ENCODE measurements at regions not wholly inside any gene's neighbourhood (a gene's known extent, or its start where the extent isn't known, plus 50 kb on each side); places are given as distances from the start of the nearest gene placed in this dataset.
"Not testable (repeated sequence)": the region's sequence is repeated elsewhere in the genome, so short reads cannot be mapped to it uniquely, and the experiment has no call there.

DNA sequence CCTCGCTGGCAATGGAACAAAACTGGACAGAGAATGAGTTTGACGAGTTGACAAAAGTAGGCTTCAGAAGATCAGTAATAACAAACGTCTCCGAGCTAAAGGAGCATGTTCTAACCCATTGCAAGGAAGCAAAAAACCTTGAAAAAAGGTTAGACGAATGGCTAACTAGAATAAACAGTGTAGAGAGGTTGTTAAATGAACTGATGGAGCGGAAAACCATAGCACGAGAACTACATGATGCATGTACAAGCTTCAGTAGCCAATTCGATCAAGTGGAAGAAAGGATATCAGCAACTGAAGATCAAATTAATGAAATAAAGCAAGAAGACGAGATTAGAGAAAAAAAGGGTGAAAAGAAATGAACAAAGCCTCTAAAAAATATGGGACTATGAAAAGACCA, 424.0 kb upstream of the DDI1 start:
- H3K79me2 ChIP-seq (replicated peaks; ENCODE audit: insufficient read depth, low read length); H2AFZ ChIP-seq (ENCODE audit: low read depth, low read length); H3K4me3 ChIP-seq (ENCODE audit: low read length); H3K27me3 ChIP-seq (ENCODE audit: insufficient read depth, low read depth, low read length); H3K4me2 ChIP-seq (ENCODE audit: low read length); H3K9me2 ChIP-seq (ENCODE audit: insufficient read depth, low read length); H3K27ac ChIP-seq (ENCODE audit: low read length); H3F3A ChIP-seq (ENCODE audit: insufficient read depth, low read length, poor library complexity, severe bottlenecking); H4K20me1 ChIP-seq (ENCODE audit: insufficient read depth); H3K9me3 ChIP-seq (ENCODE audit: low read length); H3K9ac ChIP-seq (ENCODE audit: low read length); H3K36me3 ChIP-seq (ENCODE audit: insufficient read depth, low read length): not testable (repeated sequence)

DNA sequence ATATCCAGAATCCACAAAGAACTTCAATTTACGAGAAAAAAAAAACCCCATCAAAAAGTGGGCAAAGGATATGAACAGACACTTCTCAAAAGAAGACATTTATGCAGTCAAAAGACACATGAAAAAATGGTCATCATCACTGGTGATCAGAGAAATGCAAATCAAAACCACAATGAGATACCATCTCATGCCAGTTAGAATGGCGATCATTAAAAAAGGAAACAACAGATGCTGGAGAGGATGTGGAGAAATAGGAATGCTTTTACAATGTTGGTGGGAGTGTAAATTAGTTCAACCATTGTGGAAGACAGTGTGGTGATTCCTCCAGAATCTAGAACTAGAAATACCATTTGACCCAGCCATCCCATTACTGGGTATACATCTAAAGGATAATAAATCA, 419.9 kb upstream of the DDI1 start:
- H3K27me3 ChIP-seq (ENCODE audit: insufficient read depth, low read depth, low read length); H3K4me3 ChIP-seq (ENCODE audit: low read length); H3K9ac ChIP-seq (ENCODE audit: low read length); H4K20me1 ChIP-seq (ENCODE audit: insufficient read depth); H2AFZ ChIP-seq (ENCODE audit: low read depth, low read length); H3K4me2 ChIP-seq (ENCODE audit: low read length); H3K9me2 ChIP-seq (ENCODE audit: insufficient read depth, low read length); H3K9me3 ChIP-seq (ENCODE audit: low read length); H3F3A ChIP-seq (ENCODE audit: insufficient read depth, low read length, poor library complexity, severe bottlenecking); H3K36me3 ChIP-seq (ENCODE audit: insufficient read depth, low read length); H3K79me2 ChIP-seq (replicated peaks; ENCODE audit: insufficient read depth, low read length); H3K27ac ChIP-seq (ENCODE audit: low read length): not testable (repeated sequence)

DNA sequence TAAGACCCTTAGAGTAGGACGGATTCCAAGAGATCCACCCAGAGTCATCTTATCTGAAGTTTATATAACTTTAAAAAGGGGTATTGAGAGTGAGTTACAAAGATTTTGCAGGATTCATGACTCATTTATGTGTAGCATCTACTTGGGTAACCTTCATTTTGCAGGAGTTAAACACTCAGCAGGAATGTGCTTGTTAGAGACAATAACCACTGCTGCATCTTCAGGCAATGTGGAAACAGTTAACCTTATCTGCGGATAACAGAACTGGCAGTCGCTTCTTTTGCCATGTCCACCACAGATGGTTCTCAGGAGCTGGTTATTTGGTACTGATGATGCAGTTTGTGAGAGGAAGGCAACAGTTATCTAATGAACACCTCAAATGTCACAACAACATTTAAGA, 417.9 kb upstream of the DDI1 start:
- Histone ChIP-seq H3K4me3 (ENCODE audit: low read length) (no peak overlapping the region), H2AFZ (ENCODE audit: low read depth, low read length) (no peak overlapping the region), H3K9ac (ENCODE audit: low read length) (no peak overlapping the region), H3K79me2 (replicated peaks; ENCODE audit: insufficient read depth, low read length) (no peaks in the 10 kb centered on the region), H4K20me1 (ENCODE audit: insufficient read depth) (no peaks in the 10 kb centered on the region), H3K4me2 (ENCODE audit: low read length) (no peak overlapping the region), H3K36me3 (ENCODE audit: insufficient read depth, low read length) (no peaks in the 10 kb centered on the region), H3K27ac (ENCODE audit: low read length) (no peak overlapping the region), H3K9me2 (ENCODE audit: insufficient read depth, low read length) (no peaks in the 10 kb centered on the region), H3K9me3 (ENCODE audit: low read length) (no peaks in the 10 kb centered on the region), H3K27me3 (ENCODE audit: insufficient read depth, low read depth, low read length) (no peaks in the 10 kb centered on the region), H3F3A (ENCODE audit: insufficient read depth, low read length, poor library complexity, severe bottlenecking) (no peaks in the 10 kb centered on the region)
- TF ChIP-seq POLR2AphosphoS5 (IDR thresholded peaks at IDR 0.05), result no peak
- TF ChIP-seq SMC3 (conservative IDR thresholded peaks at IDR 0.05; ENCODE audit: poor library complexity), result no peak
- no peak for TF ChIP-seq EZH2 (IDR thresholded peaks at IDR 0.05; ENCODE audit: borderline replicate concordance, insufficient read depth, low read length, poor library complexity, severe bottlenecking)
- no peak for TF ChIP-seq EP300 (conservative IDR thresholded peaks at IDR 0.05; ENCODE audit: poor library complexity, severe bottlenecking)
- TF ChIP-seq, protein P1, sequence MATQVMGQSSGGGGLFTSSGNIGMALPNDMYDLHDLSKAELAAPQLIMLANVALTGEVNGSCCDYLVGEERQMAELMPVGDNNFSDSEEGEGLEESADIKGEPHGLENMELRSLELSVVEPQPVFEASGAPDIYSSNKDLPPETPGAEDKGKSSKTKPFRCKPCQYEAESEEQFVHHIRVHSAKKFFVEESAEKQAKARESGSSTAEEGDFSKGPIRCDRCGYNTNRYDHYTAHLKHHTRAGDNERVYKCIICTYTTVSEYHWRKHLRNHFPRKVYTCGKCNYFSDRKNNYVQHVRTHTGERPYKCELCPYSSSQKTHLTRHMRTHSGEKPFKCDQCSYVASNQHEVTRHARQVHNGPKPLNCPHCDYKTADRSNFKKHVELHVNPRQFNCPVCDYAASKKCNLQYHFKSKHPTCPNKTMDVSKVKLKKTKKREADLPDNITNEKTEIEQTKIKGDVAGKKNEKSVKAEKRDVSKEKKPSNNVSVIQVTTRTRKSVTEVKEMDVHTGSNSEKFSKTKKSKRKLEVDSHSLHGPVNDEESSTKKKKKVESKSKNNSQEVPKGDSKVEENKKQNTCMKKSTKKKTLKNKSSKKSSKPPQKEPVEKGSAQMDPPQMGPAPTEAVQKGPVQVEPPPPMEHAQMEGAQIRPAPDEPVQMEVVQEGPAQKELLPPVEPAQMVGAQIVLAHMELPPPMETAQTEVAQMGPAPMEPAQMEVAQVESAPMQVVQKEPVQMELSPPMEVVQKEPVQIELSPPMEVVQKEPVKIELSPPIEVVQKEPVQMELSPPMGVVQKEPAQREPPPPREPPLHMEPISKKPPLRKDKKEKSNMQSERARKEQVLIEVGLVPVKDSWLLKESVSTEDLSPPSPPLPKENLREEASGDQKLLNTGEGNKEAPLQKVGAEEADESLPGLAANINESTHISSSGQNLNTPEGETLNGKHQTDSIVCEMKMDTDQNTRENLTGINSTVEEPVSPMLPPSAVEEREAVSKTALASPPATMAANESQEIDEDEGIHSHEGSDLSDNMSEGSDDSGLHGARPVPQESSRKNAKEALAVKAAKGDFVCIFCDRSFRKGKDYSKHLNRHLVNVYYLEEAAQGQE (IDR thresholded peaks at IDR 0.05; ENCODE audit: borderline replicate concordance), result no peak
- TF ChIP-seq, protein P2, sequence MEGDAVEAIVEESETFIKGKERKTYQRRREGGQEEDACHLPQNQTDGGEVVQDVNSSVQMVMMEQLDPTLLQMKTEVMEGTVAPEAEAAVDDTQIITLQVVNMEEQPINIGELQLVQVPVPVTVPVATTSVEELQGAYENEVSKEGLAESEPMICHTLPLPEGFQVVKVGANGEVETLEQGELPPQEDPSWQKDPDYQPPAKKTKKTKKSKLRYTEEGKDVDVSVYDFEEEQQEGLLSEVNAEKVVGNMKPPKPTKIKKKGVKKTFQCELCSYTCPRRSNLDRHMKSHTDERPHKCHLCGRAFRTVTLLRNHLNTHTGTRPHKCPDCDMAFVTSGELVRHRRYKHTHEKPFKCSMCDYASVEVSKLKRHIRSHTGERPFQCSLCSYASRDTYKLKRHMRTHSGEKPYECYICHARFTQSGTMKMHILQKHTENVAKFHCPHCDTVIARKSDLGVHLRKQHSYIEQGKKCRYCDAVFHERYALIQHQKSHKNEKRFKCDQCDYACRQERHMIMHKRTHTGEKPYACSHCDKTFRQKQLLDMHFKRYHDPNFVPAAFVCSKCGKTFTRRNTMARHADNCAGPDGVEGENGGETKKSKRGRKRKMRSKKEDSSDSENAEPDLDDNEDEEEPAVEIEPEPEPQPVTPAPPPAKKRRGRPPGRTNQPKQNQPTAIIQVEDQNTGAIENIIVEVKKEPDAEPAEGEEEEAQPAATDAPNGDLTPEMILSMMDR (IDR thresholded peaks at IDR 0.05; ENCODE audit: poor library complexity, severe bottlenecking), result no peak
- no peak for TF ChIP-seq TAF1 (IDR thresholded peaks at IDR 0.05; ENCODE audit: low read depth)
- TF ChIP-seq RAD21 (conservative IDR thresholded peaks at IDR 0.05), result no peak
- TF ChIP-seq MXI1 (conservative IDR thresholded peaks at IDR 0.05; ENCODE audit: poor library complexity, severe bottlenecking), result no peak
